A549 (cell line): ENCODE measurements at regions not wholly inside any gene's neighbourhood (a gene's known extent, or its start where the extent isn't known, plus 50 kb on each side); places are given as distances from the start of the nearest gene placed in this dataset.

ENCODE experiments used
- ATAC-seq, 2 experiments: fragments of 200-7000 bp in 1 of 2; fragments of >200 bp in 1 of 2; cut with Nextera tagmentation in 1 of 2; cut with Tn5 transposase in 1 of 2; 3 replicates each; pipeline versions ENCODE4 v1.8.0 to v1.9.1; 2018 to 2020; ENCODE audit warnings: mild to moderate bottlenecking in 1 of 2, moderate library complexity in 1 of 2
- CTCF ChIA-PET: fragments of 300-600 bp; sonication (Branson Sonifier 250); formaldehyde crosslinking; extraction: SDS; loops from one replicate; lab custom pipeline; 2021; ENCODE audit warnings: antibody characterized with exemption, inconsistent platforms; lab: Yijun Ruan, JAX
- POLR2A ChIA-PET: fragments of 350-600 bp; formaldehyde crosslinking; extraction: SDS; loops from one replicate; lab custom pipeline; 2021; ENCODE audit warnings: antibody characterized with exemption, inconsistent platforms; lab: Yijun Ruan, JAX
- DNase-seq, 2 experiments: peaks; one replicate each; pipeline versions ENCODE4 v3.0.0 to v3.0.0-alpha.2; 2011 to 2016; ENCODE audit warnings: low read depth in 1 of 2, low spot score in 1 of 2
- FAIRE-seq: peaks from 2 replicates; lab custom pipeline; 2011; peaks lifted over from hg19 to GRCh38; lab: Jason Lieb, UNC
- H3K27ac ChIP-seq, 2 experiments: fragments of >200 bp; sonication (Bioruptor Twin); formaldehyde crosslinking; 3 replicates each; pipeline ENCODE4 v1.5.1; 2016 to 2017
- H3K4me1 ChIP-seq: fragments of >200 bp; sonication (Bioruptor Twin); formaldehyde crosslinking; 3 replicates; pipeline ENCODE4 v1.6.1; 2016
- H3K4me2 ChIP-seq: fragments of >200 bp; sonication (Bioruptor Twin); formaldehyde crosslinking; 3 replicates; pipeline ENCODE4 v1.6.1; 2016
- H3K4me3 ChIP-seq: fragments of >200 bp; sonication (Bioruptor Twin); formaldehyde crosslinking; 3 replicates; pipeline ENCODE4 v1.5.1; 2016
- H3K9me3 ChIP-seq: fragments of >200 bp; sonication (Bioruptor Twin); formaldehyde crosslinking; 3 replicates; pipeline ENCODE4 v1.6.1; 2016
- BHLHE40 ChIP-seq: IDR thresholded peaks from 2 replicates; pipeline ENCODE4 v1.6.1; 2012; ENCODE audit warnings: low read depth, low read length, inconsistent platforms
- CBX2 ChIP-seq: fragments of 200-600 bp; sonication (generic); IDR thresholded peaks from 2 replicates; pipeline ENCODE4 v1.6.1; 2016; ENCODE audit warnings: low read depth, mild to moderate bottlenecking, borderline replicate concordance
- EHF ChIP-seq: fragments of 250-450 bp; sonication (Bioruptor Pico); IDR thresholded peaks from 2 replicates; pipeline ENCODE4 v1.5.0; 2020; ENCODE audit warnings: mild to moderate bottlenecking
- EP300 ChIP-seq, 2 experiments: fragments of >200 bp; sonication (Bioruptor Twin); formaldehyde crosslinking; IDR thresholded peaks; 2 replicates in 1 of 2; 3 replicates in 1 of 2; pipeline ENCODE4 v1.6.1; 2016 to 2017
- FOSB ChIP-seq: fragments of 250-450 bp; sonication (Bioruptor Pico); IDR thresholded peaks from 2 replicates; pipeline ENCODE4 v1.5.0; 2020; ENCODE audit warnings: mild to moderate bottlenecking, moderate library complexity
- FOSL2 ChIP-seq, 2 experiments: fragments of 450-650 bp in 1 of 2; fragments of >200 bp in 1 of 2; sonication (Bioruptor Twin) in 1 of 2; formaldehyde crosslinking; IDR thresholded peaks; 2 replicates each; pipeline versions ENCODE4 v1.5.0 to v1.6.1; 2016 to 2020; ENCODE audit warnings: mild to moderate bottlenecking in 1 of 2, moderate library complexity in 1 of 2
- FOXS1 ChIP-seq: fragments of 250-450 bp; sonication (Bioruptor Pico); IDR thresholded peaks from 2 replicates; pipeline ENCODE4 v1.5.0; 2020; ENCODE audit warnings: mild to moderate bottlenecking, moderate library complexity
- HOXA7 ChIP-seq: fragments of 250-450 bp; sonication (Bioruptor Pico); IDR thresholded peaks from 2 replicates; pipeline ENCODE4 v1.5.0; 2020; ENCODE audit warnings: mild to moderate bottlenecking, moderate library complexity
- JUNB ChIP-seq: fragments of >200 bp; sonication (Bioruptor Twin); formaldehyde crosslinking; IDR thresholded peaks from 2 replicates; pipeline ENCODE4 v1.6.1; 2016
- MAFK ChIP-seq: fragments of 450-650 bp; IDR thresholded peaks from 2 replicates; pipeline ENCODE4 v1.6.1; 2014; ENCODE audit not compliant: partially characterized antibody
- MAZ ChIP-seq: fragments of 150-350 bp; IDR thresholded peaks from 2 replicates; pipeline ENCODE4 v1.6.1; 2014; ENCODE audit warnings: antibody characterized with exemption, low read depth, low read length, borderline replicate concordance
- NR3C1 ChIP-seq: fragments of >200 bp; sonication (Bioruptor Twin); formaldehyde crosslinking; IDR thresholded peaks from 3 replicates; pipeline ENCODE4 v1.6.1; 2017
- RAD21 ChIP-seq, 2 experiments: fragments of >200 bp in 1 of 2; sonication (Bioruptor Twin) in 1 of 2; formaldehyde crosslinking in 1 of 2; IDR thresholded peaks in 1 of 2; conservative IDR thresholded peaks in 1 of 2; 2 replicates in 1 of 2; 3 replicates in 1 of 2; pipeline ENCODE4 v1.6.1; 2012 to 2018; ENCODE audit warnings: inconsistent platforms in 1 of 2
- RCOR1 ChIP-seq: fragments of 150-350 bp; IDR thresholded peaks from 2 replicates; pipeline ENCODE4 v1.6.1; 2014; ENCODE audit warnings: antibody characterized with exemption, low read length, low read depth
- RFX5 ChIP-seq: fragments of 450-650 bp; IDR thresholded peaks from 2 replicates; pipeline ENCODE4 v1.7.1; 2014; ENCODE audit warnings: antibody characterized with exemption, mild to moderate bottlenecking, moderate library complexity
- SMC3 ChIP-seq: fragments of >200 bp; sonication (Bioruptor Twin); formaldehyde crosslinking; IDR thresholded peaks from 3 replicates; pipeline ENCODE4 v1.6.1; 2018; ENCODE audit warnings: inconsistent platforms
- TFCP2L1 ChIP-seq: fragments of 250-450 bp; sonication (Bioruptor Pico); IDR thresholded peaks from 2 replicates; pipeline ENCODE4 v1.5.0; 2021; ENCODE audit warnings: mild to moderate bottlenecking
- ZSCAN20 ChIP-seq: fragments of 250-450 bp; sonication (Bioruptor Pico); IDR thresholded peaks from 2 replicates; pipeline ENCODE4 v1.8.0; 2022; ENCODE audit warnings: mild to moderate bottlenecking, moderate library complexity
- WGBS: methylation state at CpG from one replicate; pipeline ENCODE4 v1.1.6; 2017; ENCODE audit errors: missing lambda C conversion rate; 5-methylcytosine and 5-hydroxymethylcytosine counted together
- TF ChIP-seq, protein P1 (sequence below): fragments of 450-650 bp; IDR thresholded peaks from 2 replicates; pipeline ENCODE4 v1.6.1; 2014; ENCODE audit warnings: antibody characterized with exemption
- TF ChIP-seq, protein P2 (sequence below): IDR thresholded peaks from 2 replicates; pipeline ENCODE4 v1.6.1; 2012
- TF ChIP-seq, protein P3 (sequence below): IDR thresholded peaks from 2 replicates; pipeline ENCODE4 v1.6.1; 2012; ENCODE audit warnings: low read depth, borderline replicate concordance
- TF ChIP-seq, protein P4 (sequence below): fragments of 150-350 bp; IDR thresholded peaks from 2 replicates; pipeline ENCODE4 v1.6.1; 2014; ENCODE audit warnings: low read depth, mild to moderate bottlenecking, low read length
- TF ChIP-seq, protein P5 (sequence below): fragments of >200 bp; sonication (Bioruptor Twin); formaldehyde crosslinking; IDR thresholded peaks from 3 replicates; pipeline ENCODE4 v1.5.1; 2016
- TF ChIP-seq, protein P6 (sequence below): IDR thresholded peaks from 2 replicates; pipeline ENCODE4 v1.6.1; 2012

DNA sequence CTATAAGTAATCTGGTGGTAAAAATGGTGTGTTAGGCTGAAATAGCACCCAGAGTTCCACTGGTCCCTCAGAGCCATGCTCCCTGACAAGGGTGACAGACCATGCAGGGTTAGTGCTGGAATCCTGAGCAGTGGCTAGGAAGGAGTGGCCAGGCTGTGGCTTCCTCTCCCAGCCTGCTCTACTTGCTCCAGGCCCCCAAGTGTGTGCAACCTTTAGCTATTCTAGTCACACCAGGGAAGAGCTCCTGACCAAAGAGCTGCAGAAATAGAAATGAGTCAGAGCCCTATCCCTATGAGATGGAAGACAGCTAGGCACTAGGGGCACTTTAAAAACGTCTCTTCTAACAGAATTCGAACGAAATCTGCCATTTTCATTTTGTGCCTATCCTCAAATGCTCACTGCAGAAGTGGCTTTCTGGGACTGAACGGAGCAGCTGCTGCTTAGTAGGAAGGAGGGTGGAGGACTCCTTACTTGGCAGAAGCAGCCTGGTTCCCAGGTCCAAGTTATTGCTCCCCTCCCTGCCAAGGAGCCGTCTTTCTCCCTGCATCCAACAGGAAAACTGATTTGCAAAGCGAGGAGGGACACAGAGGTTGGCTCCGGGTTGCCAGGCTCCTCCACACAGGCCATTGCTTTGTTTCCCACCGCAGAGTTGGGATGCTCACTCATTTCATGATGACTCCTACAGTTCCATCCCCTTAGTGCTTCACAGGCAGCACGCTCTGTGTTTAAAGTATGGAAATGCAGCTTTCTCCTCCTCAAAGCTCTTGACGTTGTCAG lies 754.5 kb downstream of the C6orf118 start:
- TF ChIP-seq, protein P1, sequence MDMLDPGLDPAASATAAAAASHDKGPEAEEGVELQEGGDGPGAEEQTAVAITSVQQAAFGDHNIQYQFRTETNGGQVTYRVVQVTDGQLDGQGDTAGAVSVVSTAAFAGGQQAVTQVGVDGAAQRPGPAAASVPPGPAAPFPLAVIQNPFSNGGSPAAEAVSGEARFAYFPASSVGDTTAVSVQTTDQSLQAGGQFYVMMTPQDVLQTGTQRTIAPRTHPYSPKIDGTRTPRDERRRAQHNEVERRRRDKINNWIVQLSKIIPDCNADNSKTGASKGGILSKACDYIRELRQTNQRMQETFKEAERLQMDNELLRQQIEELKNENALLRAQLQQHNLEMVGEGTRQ = no peak
- TF ChIP-seq EHF (no peak), TFCP2L1 (CRISPR knock-in tag) (no peak), MAFK (no peak), JUNB (no peak), RFX5 (no peak), RAD21 (conservative IDR thresholded peaks at IDR 0.05 in 1 of 2, IDR thresholded peaks at IDR 0.05 in 1 of 2) (no peak), MAZ (no peak), CBX2 (no peak), EP300 (IDR thresholded peaks at IDR 0.05) (no peak), ZSCAN20 (CRISPR knock-in tag) (no peak), SMC3 (no peak), NR3C1 (no peak)
- TF ChIP-seq, protein P2, sequence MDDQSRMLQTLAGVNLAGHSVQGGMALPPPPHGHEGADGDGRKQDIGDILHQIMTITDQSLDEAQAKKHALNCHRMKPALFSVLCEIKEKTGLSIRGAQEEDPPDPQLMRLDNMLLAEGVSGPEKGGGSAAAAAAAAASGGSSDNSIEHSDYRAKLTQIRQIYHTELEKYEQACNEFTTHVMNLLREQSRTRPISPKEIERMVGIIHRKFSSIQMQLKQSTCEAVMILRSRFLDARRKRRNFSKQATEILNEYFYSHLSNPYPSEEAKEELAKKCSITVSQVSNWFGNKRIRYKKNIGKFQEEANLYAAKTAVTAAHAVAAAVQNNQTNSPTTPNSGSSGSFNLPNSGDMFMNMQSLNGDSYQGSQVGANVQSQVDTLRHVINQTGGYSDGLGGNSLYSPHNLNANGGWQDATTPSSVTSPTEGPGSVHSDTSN = no peak
- TF ChIP-seq, protein P3, sequence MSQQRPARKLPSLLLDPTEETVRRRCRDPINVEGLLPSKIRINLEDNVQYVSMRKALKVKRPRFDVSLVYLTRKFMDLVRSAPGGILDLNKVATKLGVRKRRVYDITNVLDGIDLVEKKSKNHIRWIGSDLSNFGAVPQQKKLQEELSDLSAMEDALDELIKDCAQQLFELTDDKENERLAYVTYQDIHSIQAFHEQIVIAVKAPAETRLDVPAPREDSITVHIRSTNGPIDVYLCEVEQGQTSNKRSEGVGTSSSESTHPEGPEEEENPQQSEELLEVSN = no peak
- DNase-seq = no peak
- no peak for FAIRE-seq
- Histone ChIP-seq H3K4me3 (no peak overlapping the region), H3K4me2 (no peak overlapping the region), H3K27ac (no peak overlapping the region), H3K4me1 (no peaks in the 10 kb centered on the region), H3K9me3 (no peaks in the 10 kb centered on the region)
- CTCF ChIA-PET = no interaction called here
- POLR2A ChIA-PET = no interaction called here
- WGBS = 5% methylated on average over 9 of the region's 10 CpGs
- ATAC-seq = no peak

DNA sequence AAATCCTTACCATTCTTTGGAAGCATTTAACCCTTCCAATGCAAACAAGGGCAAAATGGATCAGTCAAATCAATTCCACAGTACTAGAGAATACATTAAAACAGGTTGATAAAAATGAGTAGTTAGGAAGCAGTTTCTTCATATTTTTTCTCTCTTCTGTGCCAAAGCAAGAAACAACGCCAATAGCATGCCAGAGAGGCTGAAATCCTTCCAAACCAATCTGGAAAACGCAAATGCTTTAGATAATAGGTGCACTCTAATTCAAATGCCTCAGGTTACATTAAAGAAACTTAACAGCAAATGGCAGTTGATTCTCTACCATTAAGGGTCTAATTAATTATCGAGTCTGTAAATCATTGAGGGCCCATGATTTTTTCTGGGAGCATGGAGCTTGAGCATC lies 755.2 kb downstream of the C6orf118 start:
- no peak for DNase-seq
- no peak for TF ChIP-seq ZSCAN20 (CRISPR knock-in tag)
- no peak for TF ChIP-seq HOXA7 (CRISPR knock-in tag)
- TF ChIP-seq FOXS1 (CRISPR knock-in tag) = no peak
- TF ChIP-seq, protein P4, sequence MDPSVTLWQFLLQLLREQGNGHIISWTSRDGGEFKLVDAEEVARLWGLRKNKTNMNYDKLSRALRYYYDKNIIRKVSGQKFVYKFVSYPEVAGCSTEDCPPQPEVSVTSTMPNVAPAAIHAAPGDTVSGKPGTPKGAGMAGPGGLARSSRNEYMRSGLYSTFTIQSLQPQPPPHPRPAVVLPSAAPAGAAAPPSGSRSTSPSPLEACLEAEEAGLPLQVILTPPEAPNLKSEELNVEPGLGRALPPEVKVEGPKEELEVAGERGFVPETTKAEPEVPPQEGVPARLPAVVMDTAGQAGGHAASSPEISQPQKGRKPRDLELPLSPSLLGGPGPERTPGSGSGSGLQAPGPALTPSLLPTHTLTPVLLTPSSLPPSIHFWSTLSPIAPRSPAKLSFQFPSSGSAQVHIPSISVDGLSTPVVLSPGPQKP = no peak
- no peak for TF ChIP-seq FOSL2 (IDR thresholded peaks at IDR 0.05)
- TF ChIP-seq FOSL2 (CRISPR knock-in tag; IDR thresholded peaks at IDR 0.05) = no peak
- no peak for TF ChIP-seq BHLHE40
- TF ChIP-seq, protein P5, sequence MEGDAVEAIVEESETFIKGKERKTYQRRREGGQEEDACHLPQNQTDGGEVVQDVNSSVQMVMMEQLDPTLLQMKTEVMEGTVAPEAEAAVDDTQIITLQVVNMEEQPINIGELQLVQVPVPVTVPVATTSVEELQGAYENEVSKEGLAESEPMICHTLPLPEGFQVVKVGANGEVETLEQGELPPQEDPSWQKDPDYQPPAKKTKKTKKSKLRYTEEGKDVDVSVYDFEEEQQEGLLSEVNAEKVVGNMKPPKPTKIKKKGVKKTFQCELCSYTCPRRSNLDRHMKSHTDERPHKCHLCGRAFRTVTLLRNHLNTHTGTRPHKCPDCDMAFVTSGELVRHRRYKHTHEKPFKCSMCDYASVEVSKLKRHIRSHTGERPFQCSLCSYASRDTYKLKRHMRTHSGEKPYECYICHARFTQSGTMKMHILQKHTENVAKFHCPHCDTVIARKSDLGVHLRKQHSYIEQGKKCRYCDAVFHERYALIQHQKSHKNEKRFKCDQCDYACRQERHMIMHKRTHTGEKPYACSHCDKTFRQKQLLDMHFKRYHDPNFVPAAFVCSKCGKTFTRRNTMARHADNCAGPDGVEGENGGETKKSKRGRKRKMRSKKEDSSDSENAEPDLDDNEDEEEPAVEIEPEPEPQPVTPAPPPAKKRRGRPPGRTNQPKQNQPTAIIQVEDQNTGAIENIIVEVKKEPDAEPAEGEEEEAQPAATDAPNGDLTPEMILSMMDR = no peak
- no peak for TF ChIP-seq FOSB (CRISPR knock-in tag)
- TF ChIP-seq, protein P2 = no peak
- TF ChIP-seq RCOR1 = no peak
- TF ChIP-seq, protein P6, sequence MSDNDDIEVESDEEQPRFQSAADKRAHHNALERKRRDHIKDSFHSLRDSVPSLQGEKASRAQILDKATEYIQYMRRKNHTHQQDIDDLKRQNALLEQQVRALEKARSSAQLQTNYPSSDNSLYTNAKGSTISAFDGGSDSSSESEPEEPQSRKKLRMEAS = no peak
- no peak for TF ChIP-seq MAZ
- TF ChIP-seq MAFK = no peak
- CTCF ChIA-PET = no interaction called here
- 4% methylated on average over 3 of the region's 3 CpGs for WGBS
- ATAC-seq = no peak
- Histone ChIP-seq H3K4me3 (no peak overlapping the region), H3K4me2 (no peak overlapping the region), H3K9me3 (no peaks in the 10 kb centered on the region), H3K27ac (no peak overlapping the region), H3K4me1 (no peaks in the 10 kb centered on the region)
- no peak for FAIRE-seq
- POLR2A ChIA-PET = no interaction called here
